K562 (cell line): ENCODE measurements at regions not wholly inside any gene's neighbourhood (a gene's known extent, or its start where the extent isn't known, plus 50 kb on each side); places are given as distances from the start of the nearest gene placed in this dataset.

Experiments used
- ATAC-seq: fragments of 200-7000 bp; cut with Tn5 transposase; 3 replicates; pipeline ENCODE4 v1.9.1; 2020; ENCODE audit warnings: moderate library complexity
- BruUV-seq: library from RNA; stranded (reverse); fragments of 400-500 nt; replicated peaks from 2 replicates; lab custom pipeline; 2021; lab: Mats Ljungman, UMichigan
- CTCF ChIA-PET: fragments of 300-600 bp; formaldehyde crosslinking; extraction: SDS; loops from one replicate; lab custom pipeline; 2021; ENCODE audit warnings: low intra/inter-chr PET ratio; lab: Yijun Ruan, JAX
- POLR2A ChIA-PET: fragments of 300-600, 350-650 bp; sonication (Branson Sonifier 250); formaldehyde crosslinking; extraction: SDS; loops from one replicate; lab custom pipeline; 2021; ENCODE audit warnings: antibody characterized with exemption, inconsistent platforms; lab: Yijun Ruan, JAX
- DNase-seq, 4 experiments: peaks; one replicate each; pipeline versions ENCODE4 v3.0.0 to v3.0.0-alpha.2; 2011 to 2018; ENCODE audit warnings: low spot score in 3 of 4, mixed read lengths in 3 of 4; ENCODE audit errors: extremely low read depth in 1 of 4
- FAIRE-seq: peaks from 2 replicates; lab custom pipeline; 2011; peaks lifted over from hg19 to GRCh38; lab: Jason Lieb, UNC
- H2AFZ ChIP-seq: 2 replicates; pipeline ENCODE4 v1.6.0; 2011; ENCODE audit warnings: low read depth, low read length, control low read depth, inconsistent platforms
- H3K27ac ChIP-seq: fragments of 200-600 bp; 3 replicates; pipeline ENCODE4 v1.8.0; 2011; ENCODE audit warnings: low read depth, mild to moderate bottlenecking, control low read depth, inconsistent platforms, low read length, moderate library complexity, mixed read lengths; ENCODE audit errors: extremely low read depth
- H3K27me3 ChIP-seq, 2 experiments: fragments of 300-600 bp in 1 of 2; 2 replicates in 1 of 2; 3 replicates in 1 of 2; pipeline versions ENCODE4 v1.6.0 to v1.8.0; 2011; ENCODE audit warnings: inconsistent platforms in 2 of 2, low read length in 2 of 2, mild to moderate bottlenecking in 1 of 2, mixed read lengths in 1 of 2, moderate library complexity in 1 of 2; ENCODE audit not compliant: control insufficient read depth in 2 of 2, insufficient read depth in 2 of 2
- H3K36me3 ChIP-seq: fragments of 300-600 bp; 3 replicates; pipeline ENCODE4 v1.8.0; 2011; ENCODE audit warnings: mild to moderate bottlenecking, low read length, inconsistent platforms; ENCODE audit not compliant: control insufficient read depth, insufficient read depth
- H3K4me1 ChIP-seq, 2 experiments: fragments of 200-600 bp in 1 of 2; replicated peaks in 1 of 2; 2 replicates in 1 of 2; 3 replicates in 1 of 2; pipeline versions ENCODE4 v1.5.1 to v1.8.0; 2011; ENCODE audit warnings: inconsistent platforms in 2 of 2, low read length in 2 of 2, mild to moderate bottlenecking in 1 of 2, mixed read lengths in 1 of 2, moderate library complexity in 1 of 2; ENCODE audit not compliant: control insufficient read depth in 2 of 2, insufficient read depth in 2 of 2
- H3K4me2 ChIP-seq: 2 replicates; pipeline ENCODE4 v1.6.1; 2011; ENCODE audit warnings: low read length, control low read depth, inconsistent platforms, mixed read lengths; ENCODE audit not compliant: insufficient read depth
- H3K4me3 ChIP-seq: fragments of 200-600 bp; sonication (generic), shearing (Covaris generic); 2 replicates; pipeline ENCODE4 v1.5.1; 2016; ENCODE audit warnings: control low read depth, inconsistent platforms
- H3K79me2 ChIP-seq: fragments of 200-600 bp; 3 replicates; pipeline ENCODE4 v1.8.0; 2011; ENCODE audit warnings: low read length, inconsistent platforms; ENCODE audit not compliant: control insufficient read depth, insufficient read depth
- H3K9ac ChIP-seq, 2 experiments: 2 replicates each; pipeline versions ENCODE4 v1.6.0 to v1.6.1; 2011; ENCODE audit warnings: low read depth in 2 of 2, low read length in 2 of 2, control low read depth in 1 of 2, inconsistent platforms in 1 of 2, mild to moderate bottlenecking in 1 of 2, mixed read lengths in 1 of 2; ENCODE audit not compliant: insufficient read depth in 1 of 2
- H3K9me1 ChIP-seq: one replicate; pipeline ENCODE4 v1.6.0; 2011; ENCODE audit warnings: inconsistent platforms, mild to moderate bottlenecking, low read length, moderate library complexity; ENCODE audit not compliant: control insufficient read depth, insufficient read depth
- H3K9me3 ChIP-seq: replicated peaks from 2 replicates; pipeline ENCODE4 v1.5.1; 2011; ENCODE audit warnings: low read depth, low read length, inconsistent platforms; ENCODE audit not compliant: control insufficient read depth, insufficient read depth
- H4K20me1 ChIP-seq: replicated peaks from 2 replicates; pipeline ENCODE4 v1.6.1; 2011; ENCODE audit warnings: low read length, inconsistent platforms, mixed read lengths; ENCODE audit not compliant: control insufficient read depth, insufficient read depth
- CTBP1 ChIP-seq: fragments of 450-650 bp; IDR thresholded peaks from 2 replicates; pipeline ENCODE4 v1.6.1; 2016; ENCODE audit warnings: borderline replicate concordance
- MLX ChIP-seq, 2 experiments: fragments of 450-650 bp in 1 of 2; sonication (generic) in 1 of 2; formaldehyde crosslinking; conservative IDR thresholded peaks; 2 replicates each; pipeline versions ENCODE4 v1.4.0 to v1.8.1; 2020 to 2022; ENCODE audit warnings: mild to moderate bottlenecking in 1 of 2, missing genetic modification reagents in 1 of 2
- PRPF4 ChIP-seq: fragments of 200-400 bp; formaldehyde crosslinking; IDR thresholded peaks from one replicate; pipeline ENCODE4 v1.6.1; 2017; ENCODE audit warnings: low read length, low read depth, mild to moderate bottlenecking; ENCODE audit not compliant: insufficient read depth, poor library complexity, severe bottlenecking
- ZMIZ1 ChIP-seq, 2 experiments: fragments of 150-350 bp in 1 of 2; IDR thresholded peaks; 2 replicates each; pipeline ENCODE4 v1.6.1; 2012 to 2016; ENCODE audit warnings: low read depth in 2 of 2, low read length in 2 of 2, mild to moderate bottlenecking in 1 of 2, moderate library complexity in 1 of 2
- ZNF3 ChIP-seq: fragments of 250-450 bp; sonication (Bioruptor Pico); IDR thresholded peaks from 2 replicates; pipeline ENCODE4 v1.5.0; 2021; ENCODE audit warnings: mild to moderate bottlenecking, moderate library complexity
- WGBS: fragments of 100-300 bp; shearing (Covaris generic); methylation state at CpG from one replicate; pipeline ENCODE4 v1.1.6; 2016; ENCODE audit warnings: low coverage, mixed read lengths; ENCODE audit not compliant: insufficient coverage; ENCODE audit errors: missing lambda C conversion rate; 5-methylcytosine and 5-hydroxymethylcytosine counted together
- in situ Hi-C: fragments of 300-500 bp; cut with MboI; formaldehyde crosslinking; loops from 4 replicates; pipeline ENCODE4 v1.15.0; 2018; ENCODE audit warnings: inconsistent platforms, mixed read lengths
- intact Hi-C: fragments of 100-400 bp; cut with micrococcal nuclease; formaldehyde crosslinking; loops from 2 replicates; pipeline ENCODE4 v1.14.2; 2022

GRCh38 chr22:49426618-49427266 lies 400.9 kb downstream of the BRD1 start:
- Histone ChIP-seq H4K20me1 (0 out of 2 replicates have a peak, but pooled peaks cover 10% of the 10 kb centered on the region), H3K36me3 (no peaks in the 10 kb centered on the region), H3K4me1 (peaks cover 0 to 6% of the 10 kb centered on the region in 2 experiments; a peak in 2 of 5 replicates), H3K27ac (no peak overlapping the region), H3K9me3 (no peaks in the 10 kb centered on the region), H3K27me3 (no peaks in the 10 kb centered on the region), H3K9me1 (no peaks in the 10 kb centered on the region), H2AFZ (no peak overlapping the region)
- CTCF ChIA-PET, result no interaction called here
- WGBS, result 84% methylated on average over 8 of the region's 9 CpGs
- DNase-seq (no peak), ATAC-seq (no peak), FAIRE-seq (no peak)
- POLR2A ChIA-PET, result no interaction called here
- intact Hi-C loops, result no loop called here
- in situ Hi-C loops, result no loop called here
- BruUV-seq, result no TSS peak
- no peak for TF ChIP-seq ZMIZ1 (IDR thresholded peaks at IDR 0.05; ENCODE audit: low read depth in 2 of 2, low read length in 2 of 2)
- TF ChIP-seq PRPF4, result no peak
- TF ChIP-seq ZNF3, result no peak
- TF ChIP-seq CTBP1, result no peak
- TF ChIP-seq MLX (CRISPR knock-in tag; conservative IDR thresholded peaks at IDR 0.05), result no peak
- TF ChIP-seq, all 486 proteins: peak for 0
- no peak overlapping the region for H3K4me3 ChIP-seq
- no peak overlapping the region for H3K4me2 ChIP-seq
- H3K9ac ChIP-seq, result no peak overlapping the region
- H3K79me2 ChIP-seq, result no peaks in the 10 kb centered on the region
